Smooth muscle cell (in vitro differentiated cells): ENCODE measurements at regions not wholly inside any gene's neighbourhood (a gene's known extent, or its start where the extent isn't known, plus 50 kb on each side); places are given as distances from the start of the nearest gene placed in this dataset.

Source experiments
- DNase-seq: peaks from one replicate; lab custom pipeline; 2025; ENCODE audit not compliant: unreplicated experiment; lab: John Stamatoyannopoulos, UW
- H2AFZ ChIP-seq: fragments of 200-600 bp; sonication (generic); 2 replicates; pipeline ENCODE4 v1.6.0; 2016; ENCODE audit warnings: antibody characterized with exemption, low read depth, mild to moderate bottlenecking
- H3F3A ChIP-seq: fragments of 200-600 bp; sonication (generic); 2 replicates; pipeline ENCODE4 v1.6.0; 2017; ENCODE audit warnings: antibody characterized with exemption, low read depth
- H3K27ac ChIP-seq: fragments of 200-600 bp; sonication (generic); 2 replicates; pipeline ENCODE4 v1.5.1; 2016; ENCODE audit warnings: low read depth, mild to moderate bottlenecking
- H3K27me3 ChIP-seq: fragments of 200-600 bp; sonication (generic); 2 replicates; pipeline ENCODE4 v1.6.1; 2016; ENCODE audit warnings: low read depth, mild to moderate bottlenecking
- H3K36me3 ChIP-seq: fragments of 200-600 bp; sonication (generic); 2 replicates; pipeline ENCODE4 v1.5.1; 2016; ENCODE audit warnings: low read depth
- H3K4me1 ChIP-seq: fragments of 200-600 bp; sonication (generic); 2 replicates; pipeline ENCODE4 v1.5.1; 2016; ENCODE audit warnings: low read depth
- H3K4me2 ChIP-seq: fragments of 200-600 bp; sonication (generic); 2 replicates; pipeline ENCODE4 v1.6.0; 2016; ENCODE audit warnings: mild to moderate bottlenecking
- H3K4me3 ChIP-seq: fragments of 200-600 bp; sonication (generic); 2 replicates; pipeline ENCODE4 v1.5.1; 2016; ENCODE audit warnings: mild to moderate bottlenecking
- H3K79me2 ChIP-seq: fragments of 200-600 bp; sonication (generic); 2 replicates; pipeline ENCODE4 v1.6.0; 2016; ENCODE audit warnings: low read depth, mild to moderate bottlenecking
- H3K9ac ChIP-seq: fragments of 200-600 bp; sonication (generic); 2 replicates; pipeline ENCODE4 v1.6.0; 2016; ENCODE audit warnings: low read depth
- H3K9me3 ChIP-seq: fragments of 200-600 bp; sonication (generic); replicated peaks from 2 replicates; pipeline ENCODE4 v1.5.1; 2016; ENCODE audit warnings: low read depth
- H4K20me1 ChIP-seq: fragments of 200-600 bp; sonication (generic); 2 replicates; pipeline ENCODE4 v1.6.0; 2016; ENCODE audit warnings: low read depth
- CTCF ChIP-seq: fragments of 200-600 bp; sonication (generic); IDR thresholded peaks from 2 replicates; pipeline ENCODE4 v1.5.1; 2017; ENCODE audit warnings: borderline replicate concordance, mild to moderate bottlenecking, antibody characterized with exemption; ENCODE audit not compliant: insufficient read depth, poor library complexity, severe bottlenecking
- WGBS: methylation state at CpG from one replicate; pipeline ENCODE4 v1.1.7; 2016; ENCODE audit warnings: low lambda C conversion rate; 5-methylcytosine and 5-hydroxymethylcytosine counted together

GRCh38 chr1:29438991-29439390 lies 202.7 kb downstream of the PTPRU start:
- no peak for DNase-seq
- no peak overlapping the region for H3K27ac ChIP-seq
- H3F3A ChIP-seq, result no peaks in the 10 kb centered on the region

GRCh38 chr1:29437946-29438345 lies 201.6 kb downstream of the PTPRU start:
- Histone ChIP-seq H3K27ac (no peak overlapping the region), H3K27me3 (peaks cover 22% of the 10 kb centered on the region), H2AFZ (no peak overlapping the region), H3K79me2 (no peaks in the 10 kb centered on the region), H3K4me1 (no peaks in the 10 kb centered on the region), H4K20me1 (no peaks in the 10 kb centered on the region), H3K9ac (no peak overlapping the region), H3K4me2 (no peak overlapping the region), H3K9me3 (no peaks in the 10 kb centered on the region), H3F3A (no peaks in the 10 kb centered on the region), H3K36me3 (no peaks in the 10 kb centered on the region), H3K4me3 (no peak overlapping the region)
- DNase-seq, result no peak
- TF ChIP-seq CTCF, result no peak
- 87% methylated on average over 4 of the region's 4 CpGs for whole genome bisulfite sequencing

More at GRCh38 chr1:29438991-29439390, 202.7 kb downstream of the PTPRU start:
- no peak overlapping the region for H3K4me2 ChIP-seq
- no peak overlapping the region for H2AFZ ChIP-seq
- H3K9ac ChIP-seq, result no peak overlapping the region
- H4K20me1 ChIP-seq, result no peaks in the 10 kb centered on the region
- TF ChIP-seq CTCF, result no peak
- no peak overlapping the region for H3K4me3 ChIP-seq
- H3K36me3 ChIP-seq, result no peaks in the 10 kb centered on the region
- no peaks in the 10 kb centered on the region for H3K4me1 ChIP-seq
- H3K9me3 ChIP-seq, result no peaks in the 10 kb centered on the region
- H3K27me3 ChIP-seq, result peaks cover 30% of the 10 kb centered on the region
- no peaks in the 10 kb centered on the region for H3K79me2 ChIP-seq
- 92% methylated on average over 10 of the region's 10 CpGs for WGBS

- no peaks in the 10 kb centered on the region for H3F3A ChIP-seq
- no peaks in the 10 kb centered on the region for H4K20me1 ChIP-seq
- no peak for DNase-seq
- no peak overlapping the region for H2AFZ ChIP-seq
- no peak overlapping the region for H3K4me2 ChIP-seq
- WGBS, result 76% methylated on average over 4 of the region's 4 CpGs
- no peaks in the 10 kb centered on the region for H3K79me2 ChIP-seq
- H3K9ac ChIP-seq, result no peak overlapping the region
- H3K4me3 ChIP-seq, result no peak overlapping the region
- no peaks in the 10 kb centered on the region for H3K4me1 ChIP-seq
- H3K27ac ChIP-seq, result no peak overlapping the region
- TF ChIP-seq CTCF, result no peak
- peaks cover 12% of the 10 kb centered on the region for H3K27me3 ChIP-seq
- H3K9me3 ChIP-seq, result no peaks in the 10 kb centered on the region
- H3K36me3 ChIP-seq, result no peaks in the 10 kb centered on the region
These were observed 200.0 kb downstream of the PTPRU start for GRCh38 chr1:29436181-29436785.

- no peak overlapping the region for H3K4me2 ChIP-seq
- H3K4me3 ChIP-seq, result no peak overlapping the region
- no peaks in the 10 kb centered on the region for H3K9me3 ChIP-seq
- WGBS, result 80% methylated on average over 3 of the region's 3 CpGs
- no peaks in the 10 kb centered on the region for H4K20me1 ChIP-seq
- no peaks in the 10 kb centered on the region for H3K4me1 ChIP-seq
- no peak for TF ChIP-seq CTCF
- no peak for DNase-seq
- H3K27ac ChIP-seq, result no peak overlapping the region
- no peak overlapping the region for H2AFZ ChIP-seq
- H3K9ac ChIP-seq, result no peak overlapping the region
- no peaks in the 10 kb centered on the region for H3K79me2 ChIP-seq
- H3K36me3 ChIP-seq, result no peaks in the 10 kb centered on the region
- no peaks in the 10 kb centered on the region for H3F3A ChIP-seq
- H3K27me3 ChIP-seq, result peaks cover 6% of the 10 kb centered on the region
These were observed 197.5 kb downstream of the PTPRU start for GRCh38 chr1:29433830-29434229.
